Transverse colon (tissue), 4 donors: ENCODE measurements at regions not wholly inside any gene's neighbourhood (a gene's known extent, or its start where the extent isn't known, plus 50 kb on each side); places are given as distances from the start of the nearest gene placed in this dataset.
"Not testable (repeated sequence)": the region's sequence is repeated elsewhere in the genome, so short reads cannot be mapped to it uniquely, and the experiment has no call there.

Experiments used
- CTCF ChIP-seq, 5 experiments: fragments of 200-600 bp in 3 of 5; fragments of 450-650 bp in 2 of 5; sonication (generic) in 3 of 5; IDR thresholded peaks; 1 replicate in 2 of 5; 2 replicates in 3 of 5; pipeline ENCODE4 v1.5.1; 2016 to 2017; ENCODE audit warnings: antibody characterized with exemption in 5 of 5, inconsistent platforms in 3 of 5, mild to moderate bottlenecking in 2 of 5, moderate library complexity in 1 of 5
- POLR2A ChIP-seq: fragments of 450-650 bp; IDR thresholded peaks from one replicate; pipeline ENCODE4 v1.6.1; 2016; ENCODE audit warnings: antibody characterized with exemption, mild to moderate bottlenecking, moderate library complexity
- POLR2AphosphoS5 ChIP-seq, 3 donors: sonication (generic); formaldehyde crosslinking; IDR thresholded peaks; one replicate each; pipeline ENCODE4 v1.6.1; 2016; ENCODE audit warnings: antibody characterized with exemption in 3 of 3

- TF ChIP-seq POLR2A; CTCF (IDR thresholded peaks at IDR 0.05); POLR2AphosphoS5 (IDR thresholded peaks at IDR 0.05): not testable (repeated sequence)
These were observed 456.3 kb downstream of the TUBA3C start for GRCh38 chr13:18725242-18725822.
